NCI-H1694 (cell line): ENCODE measurements at regions not wholly inside any gene's neighbourhood (a gene's known extent, or its start where the extent isn't known, plus 50 kb on each side); places are given as distances from the start of the nearest gene placed in this dataset.

Experiments used
- DNase-seq: peaks from one replicate; lab custom pipeline; 2025; lab: John Stamatoyannopoulos, UW

DNA sequence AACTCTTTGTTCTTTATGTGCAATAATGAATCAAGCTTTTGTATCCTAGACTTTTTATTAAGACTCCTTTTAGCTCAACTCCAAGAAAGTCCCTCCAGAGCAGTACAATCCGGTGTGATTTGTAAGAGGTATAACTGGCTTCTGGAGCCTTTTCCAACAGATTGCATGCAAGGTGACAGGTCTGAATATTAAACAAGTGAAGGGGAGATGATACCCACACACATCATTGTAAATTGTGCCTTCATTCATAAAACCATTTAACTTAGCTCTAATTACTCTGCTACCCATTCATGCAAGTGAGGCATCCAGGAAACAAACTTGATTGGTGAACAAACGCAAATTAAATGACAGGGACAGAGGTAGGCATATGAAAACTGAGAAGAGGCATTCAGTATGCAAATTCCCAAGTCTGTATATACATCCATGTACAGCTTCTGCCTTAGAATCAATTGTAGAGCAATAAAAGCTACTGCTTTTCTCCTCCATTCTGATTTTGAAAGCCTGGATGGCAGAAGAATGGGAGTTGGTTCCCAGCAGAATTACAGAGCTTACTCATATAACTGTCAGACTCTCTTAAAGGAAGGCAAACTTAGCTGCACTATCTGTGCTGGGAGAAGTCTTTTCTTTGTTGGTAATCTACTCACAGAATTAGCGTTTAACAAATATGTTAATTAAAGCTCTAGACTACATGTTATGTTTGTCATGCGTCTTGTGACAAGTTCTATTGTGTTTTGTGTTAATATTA is 261.0 kb upstream of the CDH6 start:
- DNase-seq: no peak

DNA sequence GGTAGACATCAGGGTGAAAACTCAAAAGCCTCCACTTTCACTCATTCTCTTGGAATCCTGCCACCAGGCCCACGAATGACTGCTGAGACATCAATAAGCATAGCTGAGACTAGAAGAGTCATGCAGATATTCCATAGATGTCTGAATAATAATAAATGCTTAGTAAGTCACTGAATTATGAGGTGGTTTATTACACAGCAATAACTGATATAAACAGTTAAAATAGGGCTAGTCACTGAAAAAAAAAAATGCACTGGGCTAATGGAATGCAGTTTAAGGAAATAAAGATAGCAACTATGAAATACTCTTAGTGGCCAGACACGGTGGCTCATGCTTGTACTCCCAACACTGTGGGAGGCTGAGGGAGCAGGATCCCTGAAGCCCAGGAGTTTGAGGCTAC is 262.8 kb upstream of the CDH6 start:
- DNase-seq: no peak

DNA sequence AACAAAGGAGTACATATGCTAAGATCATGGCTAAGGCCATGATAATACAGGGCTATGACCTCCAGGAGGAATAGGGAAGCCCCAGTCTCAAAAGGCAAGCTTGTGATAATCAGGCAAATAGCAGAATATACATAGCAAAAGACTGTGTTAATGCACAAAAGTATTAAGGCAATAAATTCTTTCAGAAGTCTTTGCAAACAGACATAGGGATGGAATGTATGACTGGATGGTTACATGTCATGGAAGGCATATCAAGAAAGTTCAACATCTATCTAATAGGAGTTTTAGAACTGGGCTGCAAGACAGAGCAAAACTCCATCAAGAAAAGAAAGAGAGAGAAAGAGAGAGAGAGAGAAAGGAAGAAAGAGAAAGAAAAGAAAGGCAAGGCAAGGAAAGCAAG is 264.5 kb upstream of the CDH6 start:
- DNase-seq: no peak

DNA sequence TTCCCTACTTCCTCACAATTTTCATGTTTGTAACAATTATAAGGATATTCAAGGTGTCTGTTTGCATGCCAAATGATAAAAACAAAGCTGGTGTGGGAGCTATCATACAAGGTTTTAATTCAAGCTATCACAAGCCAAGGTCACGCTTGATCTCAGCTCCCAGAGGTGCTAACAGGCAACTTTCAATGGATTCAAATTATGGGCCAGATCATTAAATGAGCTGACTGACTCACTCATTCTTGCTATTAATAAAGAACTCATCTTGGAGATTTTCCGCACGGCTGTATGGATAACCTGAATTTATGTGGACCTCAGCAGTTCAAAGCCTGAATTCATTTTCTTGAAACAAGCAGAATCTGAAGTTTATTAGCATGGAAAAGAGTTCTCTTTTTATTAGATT is 267.3 kb upstream of the CDH6 start:
- DNase-seq: no peak

DNA sequence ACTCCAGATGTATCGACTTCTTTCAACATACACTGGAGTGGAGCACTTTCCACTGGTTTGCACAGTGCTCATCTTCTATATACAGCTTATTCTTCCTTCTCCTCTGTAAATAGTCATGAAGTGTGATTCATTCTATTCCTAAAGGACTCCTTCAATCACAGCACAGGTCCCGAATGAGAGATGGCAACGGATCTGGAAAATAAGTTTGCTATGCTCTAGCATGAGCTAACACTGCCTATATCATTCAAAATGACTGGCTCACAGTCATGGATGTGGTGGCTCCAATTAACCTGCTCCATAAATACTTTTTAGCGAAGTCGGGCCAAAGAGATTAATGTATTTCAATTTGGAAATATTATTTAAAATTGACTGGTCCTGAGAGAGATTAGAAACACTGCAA is 272.1 kb upstream of the CDH6 start:
- no peak for DNase-seq

DNA sequence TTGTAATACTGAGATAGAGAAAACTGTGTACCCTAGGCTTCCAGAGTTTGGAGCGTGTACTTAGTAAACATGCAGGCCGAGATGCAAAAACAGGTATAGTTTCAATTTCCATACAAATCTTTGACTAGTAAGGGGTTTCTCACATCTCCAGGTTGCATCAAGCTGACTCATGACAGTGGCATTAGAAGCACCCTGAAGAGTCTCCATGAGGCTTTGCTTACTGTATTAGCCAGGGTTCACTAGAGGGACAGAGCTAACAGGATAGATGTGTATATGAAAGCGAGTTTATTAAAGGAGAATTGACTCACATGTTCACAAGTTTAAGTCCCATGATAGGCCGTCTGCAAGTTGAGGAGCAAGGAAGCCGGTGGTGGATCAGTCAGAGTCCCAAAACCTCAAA is 275.3 kb upstream of the CDH6 start:
- no peak for DNase-seq

DNA sequence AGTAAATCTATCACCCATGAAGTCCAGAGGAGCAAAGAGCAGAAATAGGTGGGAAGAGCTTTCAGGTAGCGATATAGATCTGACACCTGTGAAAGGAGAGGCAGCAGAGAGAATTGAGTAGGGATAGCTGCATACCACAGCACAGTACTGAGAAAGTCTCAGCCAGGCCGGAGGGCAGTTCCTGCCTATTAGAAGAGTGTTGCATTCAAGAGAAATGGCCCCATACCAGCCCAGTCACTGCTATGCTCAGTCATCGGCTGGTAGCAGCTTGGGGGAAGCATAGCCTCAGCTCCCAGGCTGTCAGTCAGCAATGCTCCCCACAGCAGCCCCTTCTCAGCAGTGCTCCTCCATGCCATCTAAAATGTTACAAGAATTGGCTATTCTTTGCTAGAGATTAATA is 285.1 kb upstream of the CDH6 start:
- no peak for DNase-seq

DNA sequence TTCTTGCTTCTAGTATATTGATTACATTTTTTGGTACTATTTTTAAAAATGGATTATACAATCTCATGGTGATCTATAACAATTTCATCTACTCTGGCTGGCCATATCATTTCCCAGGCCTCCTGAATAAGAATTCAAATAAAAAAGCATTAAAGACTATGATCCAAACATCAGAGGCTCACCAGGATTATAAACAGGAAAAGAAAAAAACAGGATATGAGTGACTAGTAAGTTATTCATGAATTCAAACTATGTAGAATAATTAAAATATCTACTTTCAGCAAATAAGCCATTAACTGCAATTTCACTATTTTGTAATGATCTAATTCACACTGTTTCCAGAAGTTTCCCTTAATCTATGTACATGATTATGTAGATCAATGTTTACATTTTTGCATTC is 293.1 kb upstream of the CDH6 start:
- no peak for DNase-seq

DNA sequence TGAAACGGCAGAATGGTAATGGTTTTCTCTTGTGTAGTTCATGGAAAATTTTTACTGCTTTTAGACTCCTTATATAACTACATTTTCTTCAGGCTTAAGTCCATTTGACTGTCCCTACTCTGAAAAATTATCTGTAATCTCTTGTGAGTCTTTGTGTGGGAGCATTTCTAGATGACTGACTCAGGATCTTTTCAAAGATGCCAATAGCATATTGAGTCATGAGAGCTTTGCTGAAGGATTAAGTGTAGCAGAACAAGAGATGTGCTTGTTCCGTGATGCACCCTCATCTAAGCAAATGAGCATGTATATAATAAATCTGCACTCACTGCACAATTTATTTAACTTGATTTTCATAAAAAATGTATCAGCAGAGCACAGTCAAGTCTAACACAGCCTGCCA is 298.7 kb upstream of the CDH6 start:
- no peak for DNase-seq

DNA sequence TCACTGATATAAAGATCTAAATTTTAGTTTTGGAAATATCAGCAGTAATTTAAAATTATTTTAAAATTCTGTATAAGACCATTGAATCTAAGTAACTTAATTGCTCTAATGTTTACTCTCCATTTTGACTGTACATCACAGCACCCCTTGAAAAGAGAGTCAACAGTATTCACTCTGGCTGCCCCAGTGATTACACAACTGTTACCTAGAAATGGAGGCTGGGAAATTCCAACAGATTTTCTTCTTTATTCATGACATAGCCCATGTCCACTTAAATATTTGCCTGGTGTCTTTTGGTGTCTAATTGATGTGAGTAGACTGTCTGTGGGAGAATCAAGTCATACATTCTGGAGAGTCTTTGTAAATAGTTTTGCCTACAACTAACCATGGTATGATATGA is 301.8 kb upstream of the CDH6 start:
- no peak for DNase-seq

DNA sequence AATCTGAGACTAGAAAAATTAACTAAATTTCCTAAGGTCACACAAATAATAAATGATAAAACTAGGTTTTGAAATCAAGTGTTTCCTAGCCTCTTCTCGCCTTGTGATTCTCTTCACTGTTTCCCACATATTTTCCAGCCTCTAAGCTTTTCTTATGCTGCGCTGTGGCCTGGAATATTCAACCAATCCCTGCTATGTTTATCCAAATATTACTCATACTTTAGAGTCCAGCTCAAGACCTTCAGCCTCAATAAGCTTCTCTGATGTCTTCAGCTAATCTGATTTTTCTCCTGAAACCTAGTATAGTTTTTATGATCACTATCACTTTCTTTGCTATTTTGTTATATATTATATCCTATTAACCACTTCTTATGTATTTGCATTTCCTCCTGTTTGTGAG is 303.1 kb upstream of the CDH6 start:
- DNase-seq: no peak

DNA sequence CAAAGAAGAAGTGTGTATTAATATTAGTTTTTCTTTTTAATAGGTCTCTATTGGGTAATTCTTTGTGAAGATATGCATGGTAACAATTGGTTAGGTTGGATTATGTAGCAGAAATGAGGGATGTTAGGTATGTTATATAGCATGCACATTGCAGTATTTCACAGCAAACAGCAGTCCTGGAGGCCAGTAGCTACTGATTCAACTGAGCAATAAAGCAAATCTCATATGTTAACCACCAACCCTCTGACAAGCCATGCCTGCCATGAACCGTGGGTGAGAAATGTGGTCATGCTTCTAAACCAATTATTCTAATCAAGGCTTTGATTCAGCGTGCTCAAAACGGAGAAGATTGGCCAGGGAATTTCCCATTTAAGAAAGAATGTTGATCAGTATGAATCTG is 313.0 kb upstream of the CDH6 start:
- DNase-seq: no peak

DNA sequence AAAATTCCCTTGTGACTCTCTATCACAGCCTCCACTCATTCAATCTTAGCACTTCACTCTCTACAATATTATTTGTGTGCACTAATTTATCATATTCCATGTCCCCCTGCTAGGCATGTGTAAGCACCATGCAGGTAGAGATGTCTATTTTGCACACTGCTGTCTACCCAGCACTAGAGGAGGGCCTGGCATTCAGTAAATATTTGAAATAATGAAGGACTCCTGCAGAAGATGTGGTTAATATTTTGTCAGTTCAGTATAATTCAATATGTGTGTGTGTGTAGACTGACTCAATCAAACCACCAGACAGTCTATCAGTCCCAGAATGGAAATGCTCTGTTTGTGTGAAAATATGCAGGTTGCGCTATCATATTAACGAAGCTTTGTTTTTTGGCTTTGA is 313.6 kb upstream of the CDH6 start:
- DNase-seq: no peak

DNA sequence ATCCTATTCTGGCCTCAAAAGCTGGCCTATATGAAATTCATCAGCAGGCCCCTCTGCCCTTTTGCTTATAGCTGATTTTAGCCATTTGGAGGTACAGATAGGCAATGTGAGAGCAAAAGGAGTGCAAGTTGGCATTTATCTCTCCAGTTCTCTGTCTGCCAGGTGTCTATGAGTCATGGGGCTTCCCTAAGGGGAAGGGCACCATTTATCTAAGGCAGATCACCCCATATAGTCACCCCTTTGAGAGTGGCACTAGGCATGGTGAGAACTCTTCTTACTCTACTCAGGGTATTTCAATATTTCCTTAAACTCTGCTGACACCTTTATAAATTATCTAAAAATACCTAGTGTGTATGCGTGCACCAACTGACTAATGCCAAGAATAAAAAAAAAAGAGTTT is 314.7 kb upstream of the CDH6 start:
- no peak for DNase-seq

DNA sequence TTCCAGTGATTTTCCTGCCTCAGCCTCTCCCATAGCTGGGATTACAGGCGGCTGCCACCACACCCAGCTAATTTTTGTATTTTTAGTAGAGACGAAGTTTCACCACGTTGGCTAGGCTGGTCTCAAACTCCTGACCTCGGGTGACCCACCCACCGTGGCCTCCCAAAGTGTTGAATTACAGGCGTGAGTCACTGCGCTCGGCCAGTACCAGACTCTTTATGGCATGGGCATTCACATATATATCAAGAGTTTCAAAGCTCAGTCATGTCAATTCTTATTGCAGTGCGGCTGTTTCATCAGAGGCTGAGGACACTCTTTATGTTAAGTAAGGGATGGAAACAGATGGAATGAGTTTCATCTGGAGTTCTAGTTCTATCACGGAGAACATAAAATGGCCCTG is 315.2 kb upstream of the CDH6 start:
- DNase-seq: no peak

DNA sequence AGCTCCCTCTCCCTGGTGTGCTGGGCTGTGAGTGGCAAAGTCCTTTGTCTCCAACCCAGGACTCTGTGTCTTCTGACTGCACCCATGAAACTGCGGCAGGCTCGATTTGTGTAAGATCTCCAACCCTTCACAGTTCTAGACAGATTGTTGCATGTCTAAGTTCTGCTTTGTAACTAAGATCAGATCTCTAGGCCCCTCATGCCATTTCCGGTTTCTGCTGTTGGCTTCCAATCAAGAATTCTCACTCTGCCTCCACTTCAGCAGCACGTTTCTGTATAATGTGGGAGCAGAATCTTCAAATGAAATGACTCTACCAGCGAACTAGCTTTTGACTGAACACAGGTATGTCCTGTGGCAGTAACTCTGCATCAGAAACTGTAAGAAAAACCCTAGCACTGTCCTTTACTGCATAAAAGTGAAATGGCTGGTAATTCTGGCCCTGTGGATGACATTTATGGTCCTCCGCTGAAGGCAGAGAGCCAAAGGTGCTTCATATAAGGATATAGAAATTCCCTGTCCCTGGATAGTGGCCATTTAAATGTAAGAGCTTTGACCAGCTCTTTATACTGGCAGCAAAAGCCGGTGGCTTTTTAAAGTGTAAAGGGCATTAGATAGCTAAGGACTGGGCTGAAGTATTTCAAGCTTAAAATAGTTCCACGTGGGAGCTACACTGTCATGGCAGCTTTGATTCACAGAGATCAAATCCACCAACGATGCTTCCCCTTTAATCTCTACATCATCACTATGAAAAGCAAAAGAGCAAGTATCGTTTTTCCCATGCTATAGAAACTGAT is 319.0 kb upstream of the CDH6 start:
- no peak for DNase-seq

DNA sequence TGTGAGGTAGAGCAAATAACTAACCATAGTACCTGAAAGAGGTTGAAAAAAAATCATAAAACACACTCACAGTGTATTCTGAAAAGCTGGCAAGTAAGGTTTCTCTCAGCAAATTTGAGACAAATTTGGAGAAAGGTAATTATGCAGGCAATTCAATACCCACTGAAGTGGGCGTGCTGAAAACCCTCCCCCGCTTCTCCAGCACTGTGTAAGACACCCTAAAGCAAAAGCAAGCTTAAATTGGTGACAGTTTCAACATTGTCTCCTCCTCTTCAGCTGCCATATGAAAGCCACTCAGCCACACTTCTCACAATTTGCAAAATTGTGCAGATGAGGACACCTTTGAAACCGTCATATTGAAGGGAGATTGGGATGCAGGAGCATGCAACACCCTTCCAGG is 322.3 kb upstream of the CDH6 start:
- no peak for DNase-seq

DNA sequence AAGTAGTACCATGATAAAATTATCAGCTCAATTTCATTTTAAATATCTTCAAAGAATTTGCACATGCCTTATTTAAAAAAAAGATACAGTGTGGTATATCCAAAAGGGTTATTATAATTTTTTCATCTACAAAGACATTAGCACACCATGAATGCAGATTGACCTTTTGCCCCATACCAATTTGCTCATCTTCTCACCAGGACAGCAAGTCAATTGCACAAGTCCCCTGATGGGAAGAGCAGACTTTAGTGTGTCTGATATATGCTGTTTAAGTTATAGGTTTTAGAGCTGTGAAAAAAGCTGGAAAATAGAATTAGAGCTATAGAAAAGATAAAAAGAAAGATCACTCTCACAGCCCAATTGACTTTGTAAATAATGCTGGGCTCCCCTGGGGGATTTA is 325.8 kb upstream of the CDH6 start:
- no peak for DNase-seq

DNA sequence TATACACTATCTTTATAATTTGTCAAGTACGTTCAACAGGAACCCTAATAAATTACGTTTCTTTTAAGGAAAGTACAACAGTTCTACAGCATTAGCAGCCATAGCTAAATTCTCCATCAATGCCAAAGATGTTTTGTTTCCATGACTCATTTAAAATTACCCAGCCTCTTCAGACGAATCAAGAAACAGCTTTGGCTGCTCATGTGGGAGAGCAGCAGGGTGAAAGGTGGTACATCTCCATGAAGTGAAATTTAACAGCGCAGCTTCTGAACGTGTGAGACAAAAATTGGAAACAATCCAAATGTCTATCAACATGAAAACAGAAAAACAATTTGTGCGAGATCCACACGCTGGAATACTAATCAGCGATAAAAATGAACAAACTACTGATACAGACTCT is 327.3 kb upstream of the CDH6 start:
- DNase-seq: no peak

DNA sequence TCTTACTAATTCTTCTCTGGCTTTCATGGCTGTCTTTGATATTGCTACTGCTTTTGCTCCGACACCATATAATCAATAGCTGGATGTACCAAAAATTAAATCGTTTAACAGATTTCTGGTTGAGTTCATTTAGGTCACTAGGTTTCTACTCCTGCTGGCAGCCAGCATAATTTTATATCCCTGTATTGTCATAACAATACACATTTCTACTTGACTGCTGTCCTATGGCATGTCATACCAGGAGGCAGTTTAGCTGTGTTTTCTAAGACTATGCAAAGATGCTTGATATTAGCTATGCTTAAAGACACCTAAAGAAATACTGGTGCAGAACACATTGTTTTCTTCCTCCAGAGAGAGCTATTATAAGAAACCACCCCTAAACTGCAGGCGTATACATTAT is 337.2 kb upstream of the CDH6 start:
- DNase-seq: no peak

DNA sequence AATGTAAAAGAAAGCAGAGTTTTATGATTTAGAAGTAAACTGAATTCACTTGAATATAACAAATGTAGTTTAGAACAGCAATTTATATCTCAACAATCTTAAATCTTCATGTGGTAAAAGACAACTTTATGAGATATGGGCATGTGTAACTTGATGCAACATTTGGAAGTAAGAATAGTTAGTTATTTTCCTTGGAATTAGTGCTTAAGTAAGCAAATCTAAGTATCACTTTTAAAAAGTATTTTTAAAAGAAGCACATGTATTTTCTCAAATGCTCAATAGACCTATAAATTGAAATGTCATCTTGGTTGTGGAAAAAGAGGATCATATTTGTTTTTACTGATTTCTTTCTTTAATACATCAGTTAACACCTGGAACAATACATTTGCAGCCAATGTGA is 340.3 kb upstream of the CDH6 start:
- no peak for DNase-seq

DNA sequence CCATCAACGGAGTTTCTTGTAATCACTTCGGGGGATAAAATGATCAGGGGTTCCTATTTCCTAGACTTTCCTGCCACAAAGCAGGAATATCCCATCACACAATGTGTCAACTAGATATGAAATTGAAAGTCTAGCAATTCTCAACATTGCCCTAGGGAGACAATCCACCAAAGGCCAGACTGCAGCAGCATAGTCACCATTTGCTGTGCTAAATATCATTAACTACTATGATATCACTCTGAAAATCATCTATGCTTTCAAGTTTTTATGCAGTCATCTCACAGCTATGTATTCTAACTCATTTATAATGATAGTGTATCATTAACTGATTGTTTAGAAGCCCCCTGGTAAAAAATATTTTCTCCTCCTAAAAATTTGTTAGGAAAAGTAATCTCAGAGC is 342.6 kb upstream of the CDH6 start:
- no peak for DNase-seq

DNA sequence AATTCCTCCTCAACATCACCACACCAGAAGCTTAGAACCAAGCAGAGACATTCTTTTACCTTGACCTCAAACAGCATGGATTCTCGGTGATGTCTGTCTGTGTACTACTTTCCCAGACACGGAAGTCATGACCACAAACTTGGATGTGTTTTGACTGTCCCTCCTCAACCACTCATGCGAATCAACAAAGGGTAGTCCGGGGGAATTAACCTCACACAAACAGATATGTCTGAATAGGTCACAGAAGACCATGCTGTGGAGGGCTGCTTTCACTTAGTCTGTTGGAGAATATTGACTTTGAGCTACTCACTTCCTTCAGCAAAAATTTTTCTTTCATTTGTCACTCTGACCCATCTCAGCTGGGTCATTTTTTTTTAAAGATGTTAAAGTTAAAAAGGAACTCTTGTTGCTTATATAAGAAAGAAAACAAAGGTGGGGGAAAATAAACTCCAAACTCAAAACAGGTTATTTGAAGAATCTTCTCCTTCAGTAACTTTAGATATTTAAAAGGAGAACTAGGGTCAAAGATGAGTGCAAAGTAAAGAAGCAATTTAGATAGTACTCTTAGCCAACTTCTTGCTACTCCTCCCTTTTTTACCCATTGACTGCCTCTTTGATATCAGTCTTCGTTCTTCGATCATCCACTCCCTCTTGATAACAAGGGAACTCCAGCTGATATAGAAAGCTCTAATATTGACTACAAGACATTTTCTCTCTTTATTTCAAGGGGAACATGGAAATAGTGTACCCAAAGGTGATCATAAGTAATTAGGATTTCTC is 343.4 kb upstream of the CDH6 start:
- no peak for DNase-seq
